Muscle layer of colon (tissue), 2 donors: ENCODE measurements at regions not wholly inside any gene's neighbourhood (a gene's known extent, or its start where the extent isn't known, plus 50 kb on each side); places are given as distances from the start of the nearest gene placed in this dataset.

Experiments
- H3K27ac ChIP-seq: one replicate; pipeline ENCODE4 v1.7.0; 2013; ENCODE audit warnings: low read depth, mild to moderate bottlenecking, low read length, moderate library complexity
- H3K27me3 ChIP-seq, 2 donors: one replicate each; pipeline ENCODE4 v1.7.0; 2013; ENCODE audit warnings: low read length in 2 of 2, mild to moderate bottlenecking in 2 of 2; ENCODE audit not compliant: insufficient read depth in 2 of 2, control insufficient read depth in 1 of 2
- H3K36me3 ChIP-seq: one replicate; pipeline ENCODE4 v1.7.0; 2013; ENCODE audit warnings: mild to moderate bottlenecking, low read length; ENCODE audit not compliant: insufficient read depth
- H3K4me1 ChIP-seq: one replicate; pipeline ENCODE4 v1.7.0; 2013; ENCODE audit warnings: mild to moderate bottlenecking, low read length; ENCODE audit not compliant: insufficient read depth
- H3K4me3 ChIP-seq, 2 donors: one replicate each; pipeline ENCODE4 v1.7.0; 2013; ENCODE audit warnings: low read length in 2 of 2, low read depth in 1 of 2, mild to moderate bottlenecking in 1 of 2, moderate library complexity in 1 of 2
- H3K9ac ChIP-seq: one replicate; pipeline ENCODE4 v1.7.0; 2013; ENCODE audit warnings: low read length
- H3K9me3 ChIP-seq: one replicate; pipeline ENCODE4 v1.7.0; 2013; ENCODE audit warnings: mild to moderate bottlenecking, low read length
- donor health status: abdominal sarcoma.
- donor health status: Adenocarcinoma of cecum.

DNA sequence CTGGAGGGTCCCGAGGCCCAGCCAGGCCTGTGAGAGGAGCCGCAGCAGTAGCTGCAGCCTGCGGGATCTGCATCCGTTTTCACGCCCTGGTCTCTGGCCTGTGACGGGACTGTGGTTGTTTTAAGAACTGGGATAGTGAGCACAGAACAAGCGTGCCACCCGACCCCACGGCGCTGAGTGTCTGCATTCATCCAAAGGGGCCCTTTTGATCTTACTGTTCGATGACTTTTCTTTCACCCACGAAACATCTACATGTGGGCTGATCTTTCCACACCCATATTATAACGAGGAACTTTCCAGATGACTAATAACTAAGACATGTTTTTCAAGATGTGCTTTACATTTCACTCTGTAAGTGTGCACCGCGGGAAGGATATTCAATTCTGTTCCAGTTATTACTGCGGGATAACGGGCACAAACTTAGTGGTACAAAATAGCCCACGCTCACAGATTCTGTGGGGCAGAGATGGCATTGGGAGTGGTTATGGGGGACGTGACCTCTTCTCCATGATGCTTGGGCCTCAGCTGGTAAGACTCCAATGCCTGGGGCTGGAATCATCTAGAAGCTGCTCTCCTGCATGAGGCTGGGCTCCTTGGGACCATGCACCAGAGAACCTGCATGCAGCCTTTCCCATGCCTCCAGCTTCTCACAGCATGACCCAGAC is 165.0 kb downstream of the SYK start:
- Histone ChIP-seq H3K9ac (no peak overlapping the region), H3K27ac (no peak overlapping the region), H3K9me3 (no peaks in the 10 kb centered on the region), H3K4me3 (no peak overlapping the region), H3K4me1 (peaks cover 21% of the 10 kb centered on the region), H3K36me3 (no peaks in the 10 kb centered on the region), H3K27me3 (no peaks in the 10 kb centered on the region)

DNA sequence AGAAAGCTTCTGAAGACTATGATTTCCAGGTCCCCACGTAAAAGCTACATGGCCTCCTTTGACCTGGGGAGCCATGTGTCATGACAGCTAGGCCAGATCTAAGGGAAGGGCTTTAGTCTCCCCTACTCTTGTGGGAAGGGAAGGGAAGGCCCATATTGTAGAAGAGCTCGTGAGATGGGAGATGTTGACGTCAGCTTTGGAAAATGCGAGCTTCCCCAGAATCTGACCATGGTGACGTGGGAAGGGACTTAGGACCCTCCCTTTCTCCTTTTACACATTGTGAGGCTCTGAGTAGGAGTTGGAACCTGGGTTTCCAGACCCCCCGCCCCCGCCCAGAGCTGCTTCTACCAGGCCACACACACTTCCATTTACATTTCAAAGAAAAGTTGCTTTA is 165.5 kb downstream of the SYK start:
- H3K9me3 ChIP-seq = no peaks in the 10 kb centered on the region
- no peak overlapping the region for H3K4me3 ChIP-seq
- no peak overlapping the region for H3K9ac ChIP-seq
- H3K27ac ChIP-seq = no peak overlapping the region
- H3K4me1 ChIP-seq = peaks cover 21% of the 10 kb centered on the region
- no peaks in the 10 kb centered on the region for H3K36me3 ChIP-seq
- no peaks in the 10 kb centered on the region for H3K27me3 ChIP-seq

DNA sequence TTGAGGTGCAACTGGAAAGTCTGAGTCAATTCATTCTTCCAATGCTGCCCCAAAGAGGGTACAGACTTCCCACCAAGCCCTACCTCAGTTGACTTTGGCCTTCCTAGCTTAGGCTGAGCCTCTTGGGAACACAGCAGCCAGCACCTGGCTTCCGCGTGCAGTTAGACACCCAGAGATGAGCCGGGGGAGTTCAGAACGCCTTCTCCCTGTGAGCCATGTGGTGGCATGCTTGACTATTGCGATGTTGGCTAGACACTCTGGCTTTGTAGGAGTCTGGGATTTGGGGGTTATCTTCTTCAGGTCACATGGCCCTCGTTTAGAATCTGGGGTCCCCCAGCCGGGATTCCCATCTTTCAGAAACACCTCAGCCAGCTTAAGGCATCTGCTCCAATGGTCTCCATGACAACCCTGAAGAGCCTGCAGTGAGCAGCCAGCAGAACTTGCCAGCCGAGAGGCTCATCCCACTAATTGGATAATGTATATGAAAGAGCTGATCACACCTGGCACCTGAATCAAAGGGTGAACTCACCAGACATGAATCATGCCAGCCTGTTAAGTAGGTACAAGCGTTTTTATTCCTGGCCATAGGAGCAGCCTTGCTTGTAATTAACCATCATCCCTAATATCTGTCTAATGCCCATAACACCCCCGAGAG is 167.5 kb downstream of the SYK start:
- Histone ChIP-seq H3K36me3 (no peaks in the 10 kb centered on the region), H3K4me3 (no peak overlapping the region), H3K9ac (no peak overlapping the region), H3K4me1 (peaks cover 20% of the 10 kb centered on the region), H3K27me3 (no peaks in the 10 kb centered on the region), H3K9me3 (no peaks in the 10 kb centered on the region), H3K27ac (no peak overlapping the region)

DNA sequence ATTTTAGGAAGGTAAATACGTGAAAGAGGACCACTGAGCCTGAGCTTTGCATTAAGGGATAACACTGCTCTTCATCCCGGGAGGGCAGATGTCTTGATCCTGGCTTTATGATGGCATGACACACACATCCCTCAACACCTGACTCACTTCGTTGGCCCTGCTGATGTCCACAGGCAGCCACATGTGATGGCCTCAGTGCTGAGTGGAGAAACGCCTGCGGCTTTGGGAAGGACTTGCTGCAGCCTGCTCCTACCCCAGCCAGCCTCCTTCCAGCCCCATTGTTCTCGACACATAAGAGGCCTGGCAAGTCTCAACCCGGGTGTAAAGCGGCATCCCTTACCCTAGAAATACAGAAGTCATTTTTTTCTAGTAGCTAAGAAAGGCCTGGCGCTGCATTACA is 169.0 kb downstream of the SYK start:
- H3K27ac ChIP-seq = no peak overlapping the region
- no peaks in the 10 kb centered on the region for H3K36me3 ChIP-seq
- H3K9me3 ChIP-seq = no peaks in the 10 kb centered on the region
- H3K9ac ChIP-seq = no peak overlapping the region
- no peaks in the 10 kb centered on the region for H3K27me3 ChIP-seq
- peaks cover 17% of the 10 kb centered on the region for H3K4me1 ChIP-seq
- H3K4me3 ChIP-seq = no peak overlapping the region

DNA sequence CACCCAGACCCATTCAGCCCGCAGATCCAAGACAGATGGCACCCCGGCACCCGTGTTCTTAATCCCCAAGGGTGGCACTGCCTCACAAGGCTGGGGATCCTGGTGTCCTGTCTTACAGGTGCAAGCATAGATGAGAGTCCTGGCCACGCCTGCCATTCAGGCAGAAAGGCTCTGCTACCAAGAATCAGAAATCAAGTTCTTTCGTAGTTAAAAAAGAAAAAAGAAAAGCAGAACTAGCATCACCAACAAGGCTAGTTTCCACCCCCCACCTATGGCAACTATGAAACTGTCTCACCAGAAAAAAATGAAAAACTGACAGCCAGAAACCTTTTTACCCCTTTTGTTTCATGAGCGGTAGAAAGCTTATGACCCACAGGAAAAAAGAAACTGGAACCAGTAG is 170.4 kb downstream of the SYK start:
- H3K4me1 ChIP-seq = peaks cover 11% of the 10 kb centered on the region
- no peaks in the 10 kb centered on the region for H3K9me3 ChIP-seq
- no peak overlapping the region for H3K4me3 ChIP-seq
- no peak overlapping the region for H3K27ac ChIP-seq
- H3K36me3 ChIP-seq = no peaks in the 10 kb centered on the region
- H3K9ac ChIP-seq = no peak overlapping the region
- no peaks in the 10 kb centered on the region for H3K27me3 ChIP-seq

DNA sequence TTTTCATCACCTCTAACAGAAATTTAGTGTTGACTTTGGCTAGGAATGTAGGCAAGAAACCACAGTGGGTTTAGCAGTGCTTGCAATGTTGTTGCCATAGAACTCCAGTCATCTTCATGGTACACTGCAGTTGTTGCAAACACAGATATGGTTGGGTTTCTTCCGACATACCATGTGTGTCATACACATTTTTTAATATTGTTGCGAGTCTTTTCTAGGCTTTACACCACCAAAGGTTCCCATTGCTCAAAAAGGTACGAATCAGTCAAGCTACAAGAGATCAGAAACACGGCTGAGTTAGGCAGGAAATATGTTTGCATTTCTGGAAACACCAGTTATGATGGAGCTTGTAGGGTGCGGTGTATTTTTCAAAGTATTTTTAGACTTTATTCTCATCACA is 172.4 kb downstream of the SYK start:
- Histone ChIP-seq H3K4me1 (peaks cover 11% of the 10 kb centered on the region), H3K9me3 (no peaks in the 10 kb centered on the region), H3K4me3 (no peak overlapping the region), H3K36me3 (no peaks in the 10 kb centered on the region), H3K27me3 (no peaks in the 10 kb centered on the region), H3K27ac (no peak overlapping the region), H3K9ac (no peak overlapping the region)

DNA sequence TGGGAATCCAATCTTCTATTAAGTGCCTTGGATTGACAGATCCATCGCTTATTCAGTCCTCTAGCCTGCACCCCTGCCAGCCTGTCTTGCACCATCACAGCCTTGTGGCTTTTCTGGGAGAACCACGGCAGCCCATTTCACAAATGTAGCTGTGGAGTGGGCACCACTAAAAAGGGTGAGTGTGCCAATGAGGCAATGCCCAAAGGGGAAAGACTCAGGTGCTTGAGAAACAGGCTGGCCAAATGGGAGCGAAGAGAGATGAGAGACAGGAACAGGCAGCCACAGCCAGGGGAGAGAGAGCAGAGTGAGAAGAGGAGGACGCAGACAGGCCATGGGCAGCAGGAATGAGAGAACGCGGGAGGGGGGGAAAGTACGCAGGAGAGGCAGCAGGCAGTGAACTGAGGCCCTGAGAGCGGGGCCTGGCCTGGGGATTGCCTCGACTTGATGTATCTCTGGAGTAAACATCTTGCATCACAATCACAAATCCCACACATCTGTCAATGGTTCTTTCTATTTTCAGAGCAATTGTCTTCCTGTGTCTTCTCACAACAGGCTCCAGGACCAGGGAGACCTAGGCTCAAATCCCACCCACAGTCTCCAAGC is 173.1 kb downstream of the SYK start:
- no peaks in the 10 kb centered on the region for H3K27me3 ChIP-seq
- H3K9ac ChIP-seq = no peak overlapping the region
- H3K9me3 ChIP-seq = no peaks in the 10 kb centered on the region
- no peaks in the 10 kb centered on the region for H3K36me3 ChIP-seq
- no peak overlapping the region for H3K27ac ChIP-seq
- no peak overlapping the region for H3K4me3 ChIP-seq
- H3K4me1 ChIP-seq = peaks cover 11% of the 10 kb centered on the region

DNA sequence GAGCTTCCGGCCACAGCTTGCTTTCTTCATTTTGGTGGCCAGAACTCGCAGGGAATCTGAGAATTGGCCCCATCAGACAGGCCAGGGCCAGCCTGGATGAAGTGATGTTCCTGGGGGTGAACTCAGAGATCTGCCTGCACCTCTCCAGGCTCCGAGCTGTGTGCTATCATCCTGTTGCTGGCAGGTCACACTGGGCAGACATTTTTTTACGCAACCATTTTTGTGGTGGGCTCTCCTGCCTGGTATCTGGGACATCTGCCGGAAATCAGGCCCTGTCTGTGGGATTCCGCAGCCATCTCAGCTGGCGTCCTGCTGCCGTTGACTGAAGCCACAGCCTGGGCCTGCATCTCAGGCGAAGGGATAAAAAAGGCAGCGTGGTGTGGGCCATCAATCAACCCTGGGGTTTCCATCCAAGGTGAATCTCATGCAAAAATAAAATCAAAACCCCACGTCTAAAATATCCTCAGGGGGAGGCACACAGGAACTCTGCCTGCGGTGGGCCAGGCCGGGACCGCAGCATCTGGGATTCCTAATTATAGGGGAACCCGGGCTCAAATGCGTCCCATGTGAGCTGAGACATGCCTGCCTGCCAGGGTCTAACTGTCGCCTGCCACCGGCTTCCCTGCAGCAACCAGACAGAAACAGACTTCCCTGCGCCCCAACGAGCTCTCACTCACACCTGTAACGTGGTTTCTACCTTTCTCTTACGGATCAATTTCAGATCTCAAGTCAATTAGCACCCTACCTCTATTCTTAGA is 174.3 kb downstream of the SYK start:
- Histone ChIP-seq H3K27me3 (no peaks in the 10 kb centered on the region), H3K4me1 (peaks cover 4% of the 10 kb centered on the region), H3K9me3 (no peaks in the 10 kb centered on the region), H3K27ac (no peak overlapping the region), H3K4me3 (no peak overlapping the region), H3K9ac (no peak overlapping the region), H3K36me3 (no peaks in the 10 kb centered on the region)

DNA sequence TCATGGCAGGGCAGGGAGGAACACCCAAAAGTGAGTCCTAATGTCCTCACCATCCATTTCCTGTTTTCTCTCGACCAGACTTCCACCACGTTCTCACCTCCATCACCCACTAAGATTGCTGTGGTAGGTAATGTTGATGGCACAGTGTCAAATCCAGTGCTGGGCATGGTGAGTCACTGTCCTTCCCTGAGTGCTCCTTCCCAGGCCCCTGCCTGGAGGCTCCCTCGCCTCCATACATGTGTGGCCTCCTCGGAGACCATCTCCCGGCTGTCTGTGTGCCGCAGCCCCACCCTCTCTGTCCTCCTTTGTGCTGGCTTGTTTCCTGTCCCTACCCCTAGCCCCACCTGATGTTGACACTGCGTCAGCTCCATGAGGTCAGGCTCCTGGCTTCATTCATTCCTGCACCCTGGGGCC is 177.5 kb downstream of the SYK start:
- Histone ChIP-seq H3K9me3 (no peaks in the 10 kb centered on the region), H3K36me3 (no peaks in the 10 kb centered on the region), H3K27ac (no peak overlapping the region), H3K27me3 (no peaks in the 10 kb centered on the region), H3K9ac (no peak overlapping the region), H3K4me3 (no peak overlapping the region), H3K4me1 (no peaks in the 10 kb centered on the region)

DNA sequence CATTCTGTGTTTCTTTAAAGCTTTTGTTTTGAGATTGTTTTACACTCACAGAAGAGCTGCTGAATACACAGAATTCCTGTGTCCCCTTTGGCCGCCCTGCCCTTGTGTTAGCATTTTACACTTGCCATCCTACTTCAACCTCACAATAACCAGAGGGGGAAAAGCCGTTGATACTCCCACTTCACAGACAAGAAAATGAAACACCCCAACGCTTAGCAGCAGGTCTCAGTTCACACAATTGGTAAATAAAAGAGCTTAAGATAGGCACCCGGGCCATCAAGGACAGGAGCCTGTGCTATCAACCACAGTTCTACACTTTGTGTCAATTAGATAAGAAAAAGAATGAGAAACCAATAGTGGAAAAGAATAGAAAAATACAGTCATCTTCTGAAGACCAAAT is 178.0 kb downstream of the SYK start:
- no peak overlapping the region for H3K27ac ChIP-seq
- H3K4me1 ChIP-seq = no peaks in the 10 kb centered on the region
- H3K4me3 ChIP-seq = no peak overlapping the region
- H3K9me3 ChIP-seq = no peaks in the 10 kb centered on the region
- no peak overlapping the region for H3K9ac ChIP-seq
- no peaks in the 10 kb centered on the region for H3K36me3 ChIP-seq
- no peaks in the 10 kb centered on the region for H3K27me3 ChIP-seq

DNA sequence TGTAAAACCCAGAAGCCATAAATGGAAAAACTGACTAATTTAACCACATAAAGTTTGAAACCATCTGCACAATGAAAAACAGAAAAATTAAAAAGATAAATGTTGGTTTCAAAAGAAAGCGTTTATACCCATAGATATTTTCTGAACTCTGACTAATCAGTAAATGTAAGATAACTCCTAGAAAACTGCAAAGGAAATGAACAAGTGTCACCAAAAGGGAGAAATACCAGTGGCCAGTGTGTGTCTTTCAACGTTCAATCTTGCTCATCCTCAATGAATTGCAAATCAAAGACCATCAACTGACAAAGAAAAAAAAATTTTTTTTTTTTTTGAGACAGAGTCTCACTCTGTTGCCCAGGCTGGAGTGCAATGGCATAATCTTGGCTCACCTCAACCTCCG is 180.1 kb downstream of the SYK start:
- no peaks in the 10 kb centered on the region for H3K27me3 ChIP-seq

More for the DNA sequence above, 180.1 kb downstream of the SYK start:
- H3K4me3 ChIP-seq = no peak overlapping the region
- no peaks in the 10 kb centered on the region for H3K4me1 ChIP-seq
- no peaks in the 10 kb centered on the region for H3K36me3 ChIP-seq
- no peak overlapping the region for H3K27ac ChIP-seq
- no peak overlapping the region for H3K9ac ChIP-seq
- no peaks in the 10 kb centered on the region for H3K9me3 ChIP-seq
